SU-DHL-6 (cell line): ENCODE measurements at regions not wholly inside any gene's neighbourhood (a gene's known extent, or its start where the extent isn't known, plus 50 kb on each side); places are given as distances from the start of the nearest gene placed in this dataset.

Experiments used
- H2AFZ ChIP-seq: fragments of 200-600 bp; sonication (generic); 2 replicates; pipeline ENCODE4 v1.6.1; 2014; ENCODE audit warnings: low read depth, mild to moderate bottlenecking, moderate library complexity, mixed read lengths, antibody characterized with exemption, low read length; ENCODE audit not compliant: severe bottlenecking
- H3F3A ChIP-seq: fragments of 200-600 bp; shearing (Covaris generic); 2 replicates; pipeline ENCODE4 v1.6.0; 2016; ENCODE audit warnings: antibody characterized with exemption, mild to moderate bottlenecking; ENCODE audit not compliant: insufficient read depth
- H3K27ac ChIP-seq: fragments of 200-600 bp; sonication (generic); 2 replicates; pipeline ENCODE4 v1.5.1; 2016; ENCODE audit warnings: low read depth, mild to moderate bottlenecking, low read length, moderate library complexity, mixed read lengths
- H3K27me3 ChIP-seq: fragments of 200-600 bp; sonication (generic), shearing (Covaris generic); 2 replicates; pipeline ENCODE4 v1.6.0; 2014; ENCODE audit warnings: mild to moderate bottlenecking, low read length
- H3K36me3 ChIP-seq: fragments of 200-600 bp; sonication (generic); 2 replicates; pipeline ENCODE4 v1.6.1; 2014; ENCODE audit warnings: mild to moderate bottlenecking, low read length, mixed read lengths
- H3K4me2 ChIP-seq: fragments of 300-600, 200-600 bp; shearing (Covaris generic), sonication (generic); 2 replicates; pipeline ENCODE4 v1.6.0; 2014; ENCODE audit warnings: low read length, low read depth, mild to moderate bottlenecking; ENCODE audit not compliant: poor library complexity, severe bottlenecking
- H3K4me3 ChIP-seq: fragments of 200-600 bp; sonication (generic); 2 replicates; pipeline ENCODE4 v1.5.1; 2014; ENCODE audit warnings: antibody characterized with exemption, low read length, mild to moderate bottlenecking, mixed read lengths; ENCODE audit not compliant: insufficient read depth, poor library complexity, severe bottlenecking
- H3K79me2 ChIP-seq: fragments of 200-600 bp; sonication (generic); 2 replicates; pipeline ENCODE4 v1.6.1; 2014; ENCODE audit warnings: mild to moderate bottlenecking, low read length, moderate library complexity; ENCODE audit not compliant: insufficient read depth
- H3K9ac ChIP-seq: fragments of 200-600 bp; sonication (generic); 2 replicates; pipeline ENCODE4 v1.7.0; 2014; ENCODE audit warnings: mild to moderate bottlenecking, low read length
- H3K9me2 ChIP-seq: fragments of 200-600 bp; sonication (generic); replicated peaks from 2 replicates; pipeline ENCODE4 v1.6.1; 2014; ENCODE audit warnings: low read length; ENCODE audit not compliant: insufficient read depth
- H3K9me3 ChIP-seq: fragments of 200-600 bp; sonication (generic); 2 replicates; pipeline ENCODE4 v1.6.1; 2014; ENCODE audit warnings: low read length, mixed read lengths; ENCODE audit not compliant: insufficient read depth
- H4K20me1 ChIP-seq: fragments of 200-600 bp; sonication (generic); 2 replicates; pipeline ENCODE4 v1.6.1; 2014; ENCODE audit warnings: low read depth, mild to moderate bottlenecking, antibody characterized with exemption, low read length, moderate library complexity, mixed read lengths
- CTCF ChIP-seq: fragments of 200-600 bp; sonication (generic); IDR thresholded peaks from one replicate; pipeline ENCODE4 v1.5.1; 2017; ENCODE audit warnings: antibody characterized with exemption, mild to moderate bottlenecking, low read length, moderate library complexity; ENCODE audit not compliant: insufficient read depth, poor library complexity, severe bottlenecking
- EZH2phosphoT487 ChIP-seq: fragments of 200-600 bp; sonication (generic), shearing (Covaris generic); conservative IDR thresholded peaks from 2 replicates; pipeline ENCODE4 v1.6.1; 2018; ENCODE audit warnings: mild to moderate bottlenecking, antibody characterized with exemption, low read length, moderate library complexity, mixed read lengths

- Histone ChIP-seq H3K9ac (no peak overlapping the region), H2AFZ (no peak overlapping the region), H3K9me3 (no peaks in the 10 kb centered on the region), H3K36me3 (no peaks in the 10 kb centered on the region), H3K27me3 (no peaks in the 10 kb centered on the region), H3K79me2 (no peaks in the 10 kb centered on the region), H3F3A (no peaks in the 10 kb centered on the region), H3K9me2 (no peaks in the 10 kb centered on the region), H4K20me1 (no peaks in the 10 kb centered on the region), H3K4me2 (no peak overlapping the region), H3K27ac (no peak overlapping the region), H3K4me3 (no peak overlapping the region)
- no peak for TF ChIP-seq EZH2phosphoT487
Observed at GRCh38 chr7:94109556-94109955, 105.4 kb upstream of the BET1 start.

- H3K4me2 ChIP-seq, result no peak overlapping the region
- H3K9me2 ChIP-seq, result no peaks in the 10 kb centered on the region
- H3K27me3 ChIP-seq, result no peaks in the 10 kb centered on the region
- no peaks in the 10 kb centered on the region for H3K9me3 ChIP-seq
- no peaks in the 10 kb centered on the region for H3F3A ChIP-seq
- H2AFZ ChIP-seq, result no peak overlapping the region
- no peaks in the 10 kb centered on the region for H3K36me3 ChIP-seq
- H3K4me3 ChIP-seq, result no peak overlapping the region
- no peaks in the 10 kb centered on the region for H4K20me1 ChIP-seq
- H3K27ac ChIP-seq, result no peak overlapping the region
- no peaks in the 10 kb centered on the region for H3K79me2 ChIP-seq
- TF ChIP-seq CTCF (no peak), EZH2phosphoT487 (no peak)
- no peak overlapping the region for H3K9ac ChIP-seq
Observed at GRCh38 chr7:94111009-94111408, 106.9 kb upstream of the BET1 start.

GRCh38 chr7:94115316-94115715, 111.2 kb upstream of the BET1 start:
- H3K79me2 ChIP-seq, result no peaks in the 10 kb centered on the region
- no peak overlapping the region for H3K9ac ChIP-seq
- H3K9me2 ChIP-seq, result no peaks in the 10 kb centered on the region
- H2AFZ ChIP-seq, result no peak overlapping the region
- no peaks in the 10 kb centered on the region for H3F3A ChIP-seq
- no peak overlapping the region for H3K27ac ChIP-seq
- no peak overlapping the region for H3K4me3 ChIP-seq
- no peaks in the 10 kb centered on the region for H3K9me3 ChIP-seq
- H3K4me2 ChIP-seq, result no peak overlapping the region
- no peaks in the 10 kb centered on the region for H3K36me3 ChIP-seq
- TF ChIP-seq CTCF, result no peak
- TF ChIP-seq EZH2phosphoT487, result no peak
- no peaks in the 10 kb centered on the region for H3K27me3 ChIP-seq
- no peaks in the 10 kb centered on the region for H4K20me1 ChIP-seq

GRCh38 chr7:94123136-94123535, 119.0 kb upstream of the BET1 start:
- TF ChIP-seq EZH2phosphoT487 (no peak), CTCF (no peak)
- H3F3A ChIP-seq, result no peaks in the 10 kb centered on the region
- no peak overlapping the region for H3K4me3 ChIP-seq
- H4K20me1 ChIP-seq, result no peaks in the 10 kb centered on the region
- no peaks in the 10 kb centered on the region for H3K27me3 ChIP-seq
- H3K9ac ChIP-seq, result no peak overlapping the region
- no peaks in the 10 kb centered on the region for H3K9me2 ChIP-seq
- H3K9me3 ChIP-seq, result no peaks in the 10 kb centered on the region
- H3K79me2 ChIP-seq, result no peaks in the 10 kb centered on the region
- no peak overlapping the region for H2AFZ ChIP-seq
- H3K27ac ChIP-seq, result no peak overlapping the region
- H3K36me3 ChIP-seq, result no peaks in the 10 kb centered on the region
- H3K4me2 ChIP-seq, result no peak overlapping the region
